Upper lobe of left lung (tissue), 4 donors: ENCODE measurements at regions not wholly inside any gene's neighbourhood (a gene's known extent, or its start where the extent isn't known, plus 50 kb on each side); places are given as distances from the start of the nearest gene placed in this dataset.

Source experiments
- CTCF ChIP-seq, 6 experiments: fragments of 450-650 bp in 4 of 6; fragments of 200-600 bp in 2 of 6; sonication (generic) in 2 of 6; IDR thresholded peaks; one replicate each; pipeline ENCODE4 v1.5.1; 2016 to 2019; ENCODE audit warnings: antibody characterized with exemption in 6 of 6
- EP300 ChIP-seq, 4 donors: sonication (generic); formaldehyde crosslinking; IDR thresholded peaks; one replicate each; pipeline ENCODE4 v1.5.1; 2017; ENCODE audit warnings: antibody characterized with exemption in 4 of 4, control low read depth in 2 of 4

GRCh38 chr2:5493256-5493655 is 198.9 kb upstream of the SOX11 start:
- TF ChIP-seq CTCF (IDR thresholded peaks at IDR 0.05) (no peak), EP300 (IDR thresholded peaks at IDR 0.05) (no peak)
